H54 (cell line): ENCODE measurements at regions not wholly inside any gene's neighbourhood (a gene's known extent, or its start where the extent isn't known, plus 50 kb on each side); places are given as distances from the start of the nearest gene placed in this dataset.

Experiments used
- DNase-seq: peaks from one replicate; pipeline ENCODE4 v3.0.0; 2011; ENCODE audit warnings: low spot score, mixed read lengths; ENCODE audit not compliant: insufficient read length
- FAIRE-seq: peaks from 3 replicates; lab custom pipeline; 2011; peaks lifted over from hg19 to GRCh38; lab: Jason Lieb, UNC
- POLR2A ChIP-seq: IDR thresholded peaks from 2 replicates; pipeline ENCODE4 v1.6.1; 2011; ENCODE audit warnings: low read depth, mild to moderate bottlenecking, low read length

- FAIRE-seq = no peak
- no peak for TF ChIP-seq POLR2A
- no peak for DNase-seq
Observed at GRCh38 chr9:135366104-135366503, 113.5 kb upstream of the PPP1R26 start.

- TF ChIP-seq POLR2A = no peak
- DNase-seq (peak; percentile 49), FAIRE-seq (peak; percentile 30)
Observed at GRCh38 chr9:135369412-135369990, 110.1 kb upstream of the PPP1R26 start.

GRCh38 chr9:135370411-135371375 is 108.9 kb upstream of the PPP1R26 start:
- TF ChIP-seq POLR2A = no peak
- no peak for FAIRE-seq
- no peak for DNase-seq

GRCh38 chr9:135371535-135371934 is 108.0 kb upstream of the PPP1R26 start:
- no peak for TF ChIP-seq POLR2A
- DNase-seq (no peak), FAIRE-seq (no peak)

- DNase-seq (no peak), FAIRE-seq (no peak)
- TF ChIP-seq POLR2A = no peak
Observed at GRCh38 chr9:135372036-135372435, 107.5 kb upstream of the PPP1R26 start.

GRCh38 chr9:135372501-135373008 is 107.0 kb upstream of the PPP1R26 start:
- no peak for TF ChIP-seq POLR2A
- no peak for DNase-seq
- FAIRE-seq = no peak

GRCh38 chr9:135373151-135373685 is 106.4 kb upstream of the PPP1R26 start:
- no peak for TF ChIP-seq POLR2A
- no peak for DNase-seq
- FAIRE-seq = no peak

- no peak for TF ChIP-seq POLR2A
- FAIRE-seq (no peak), DNase-seq (no peak)
Observed at GRCh38 chr9:135373820-135374219, 105.8 kb upstream of the PPP1R26 start.

GRCh38 chr9:135374591-135374990 is 105.0 kb upstream of the PPP1R26 start:
- FAIRE-seq = no peak
- no peak for DNase-seq
- no peak for TF ChIP-seq POLR2A

- DNase-seq = no peak
- TF ChIP-seq POLR2A = no peak
- no peak for FAIRE-seq
Observed at GRCh38 chr9:135375001-135375400, 104.6 kb upstream of the PPP1R26 start.

GRCh38 chr9:135376511-135377265 is 102.9 kb upstream of the PPP1R26 start:
- no peak for TF ChIP-seq POLR2A
- DNase-seq (no peak), FAIRE-seq (no peak)

GRCh38 chr9:135377431-135377830 is 102.2 kb upstream of the PPP1R26 start:
- no peak for FAIRE-seq
- DNase-seq = no peak
- no peak for TF ChIP-seq POLR2A

- no peak for TF ChIP-seq POLR2A
- DNase-seq (no peak), FAIRE-seq (no peak)
Observed at GRCh38 chr9:135378751-135379150, 100.8 kb upstream of the PPP1R26 start.

- TF ChIP-seq POLR2A = no peak
- no peak for FAIRE-seq
- peak; percentile 44 for DNase-seq
Observed at GRCh38 chr9:135379540-135380267, 99.9 kb upstream of the PPP1R26 start.
